ENCODE measurements at regions not wholly inside any gene's neighbourhood (a gene's known extent, or its start where the extent isn't known, plus 50 kb on each side); places are given as distances from the start of the nearest gene placed in this dataset.
"Not testable (repeated sequence)": the region's sequence is repeated elsewhere in the genome, so short reads cannot be mapped to it uniquely, and the experiment has no call there.

GRCh38 chr7:119745280-119745679 lies 527.7 kb upstream of the KCND2 start:
- TF ChIP-seq CSDC2 (CRISPR knock-in tag; IDR thresholded peaks at IDR 0.05); ZFP30 (CRISPR knock-in tag; IDR thresholded peaks at IDR 0.05); ZNF8 (CRISPR knock-in tag; IDR thresholded peaks at IDR 0.05); POU6F1 (CRISPR knock-in tag; IDR thresholded peaks at IDR 0.05; ENCODE audit: borderline replicate concordance, low read depth); ZC3H10 (CRISPR knock-in tag; IDR thresholded peaks at IDR 0.05); PPARA (CRISPR knock-in tag; IDR thresholded peaks at IDR 0.05; ENCODE audit: borderline replicate concordance); RARB (CRISPR knock-in tag; IDR thresholded peaks at IDR 0.05); TSHZ2 (CRISPR knock-in tag; IDR thresholded peaks at IDR 0.05); TCF4 (CRISPR knock-in tag; IDR thresholded peaks at IDR 0.05; ENCODE audit: borderline replicate concordance): not testable (repeated sequence)

All from SK-N-SH treated with all-trans-retinoic acid at 6 μM for 48 hours (cell line).